CD4-positive, alpha-beta T cell treated with Interleukin-21 for 1 hour (primary cell): ENCODE measurements at regions not wholly inside any gene's neighbourhood (a gene's known extent, or its start where the extent isn't known, plus 50 kb on each side); places are given as distances from the start of the nearest gene placed in this dataset.
"Not testable (repeated sequence)": the region's sequence is repeated elsewhere in the genome, so short reads cannot be mapped to it uniquely, and the experiment has no call there.

ENCODE experiments used
- DNase-seq: peaks from one replicate; pipeline ENCODE4 v3.0.0-alpha.2; 2020

- DNase-seq: no peak
These were observed 252.6 kb upstream of the ANKRD30A start for GRCh38 chr10:36872702-36873393.

DNA sequence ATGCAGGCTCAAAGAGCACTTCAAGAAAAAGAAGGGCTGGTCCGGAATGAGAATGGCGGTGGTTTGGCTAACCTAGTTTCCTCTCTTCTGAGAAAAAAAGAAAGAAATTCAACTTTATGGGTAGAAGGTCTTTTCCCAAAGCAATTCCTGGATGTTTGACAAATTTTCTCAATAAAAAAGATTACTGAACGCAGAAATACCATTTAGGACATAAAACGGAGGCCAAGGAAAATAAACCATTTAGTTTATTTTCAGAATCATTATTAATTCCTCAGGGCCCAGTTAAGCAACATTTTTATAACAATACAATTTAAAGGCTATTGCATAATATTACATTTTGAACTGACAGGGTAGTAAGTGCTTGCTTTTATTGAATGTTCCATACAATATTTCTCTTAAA lies 284.6 kb upstream of the ANKRD30A start:
- DNase-seq: no peak

- no peak for DNase-seq
These were observed 288.0 kb upstream of the ANKRD30A start for GRCh38 chr10:36837416-36837815.

DNA sequence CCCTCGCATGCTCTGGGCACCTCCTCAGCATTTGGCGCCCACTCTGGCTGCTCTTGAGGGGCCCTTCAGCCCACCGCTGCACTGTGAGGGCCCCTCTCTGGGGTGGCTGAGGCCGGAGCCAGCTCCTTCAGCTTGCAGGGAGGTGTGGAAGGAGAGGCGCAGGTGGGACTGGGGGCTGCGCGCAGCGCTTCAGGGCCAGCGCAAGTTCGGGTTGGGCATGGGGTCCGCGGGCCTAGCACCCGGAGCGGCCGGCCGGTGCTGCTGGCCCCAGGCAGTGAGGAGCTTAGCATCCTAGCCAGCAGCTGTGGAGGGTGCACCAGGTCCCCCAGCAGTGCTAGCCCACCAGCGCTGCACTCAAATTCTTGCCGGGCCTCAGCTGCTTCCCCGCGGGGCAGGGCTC lies 305.6 kb upstream of the ANKRD30A start:
- DNase-seq: no peak

- DNase-seq: no peak
These were observed 307.5 kb upstream of the ANKRD30A start for GRCh38 chr10:36817898-36818297.

- no peak for DNase-seq
These were observed 316.6 kb upstream of the ANKRD30A start for GRCh38 chr10:36808625-36809362.

DNA sequence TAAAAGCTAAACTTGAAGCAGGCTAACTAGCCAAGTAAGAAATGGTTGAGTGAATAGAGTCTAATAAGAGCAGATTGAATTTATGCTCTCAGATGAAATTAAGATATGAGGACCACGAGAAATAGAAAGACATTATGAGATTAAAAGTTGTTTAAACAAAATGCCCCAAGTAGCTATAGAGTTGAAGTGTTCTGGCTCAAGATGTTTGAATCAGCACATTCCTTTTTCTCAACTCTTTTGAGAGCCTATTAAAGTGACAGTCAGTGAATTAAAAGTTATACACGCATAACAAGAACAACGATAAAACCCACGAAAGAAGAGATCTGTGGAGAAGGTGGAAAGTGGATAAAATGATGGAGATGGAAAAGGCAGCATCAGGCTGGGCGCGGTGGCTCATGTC lies 322.2 kb upstream of the ANKRD30A start:
- no peak for DNase-seq

DNA sequence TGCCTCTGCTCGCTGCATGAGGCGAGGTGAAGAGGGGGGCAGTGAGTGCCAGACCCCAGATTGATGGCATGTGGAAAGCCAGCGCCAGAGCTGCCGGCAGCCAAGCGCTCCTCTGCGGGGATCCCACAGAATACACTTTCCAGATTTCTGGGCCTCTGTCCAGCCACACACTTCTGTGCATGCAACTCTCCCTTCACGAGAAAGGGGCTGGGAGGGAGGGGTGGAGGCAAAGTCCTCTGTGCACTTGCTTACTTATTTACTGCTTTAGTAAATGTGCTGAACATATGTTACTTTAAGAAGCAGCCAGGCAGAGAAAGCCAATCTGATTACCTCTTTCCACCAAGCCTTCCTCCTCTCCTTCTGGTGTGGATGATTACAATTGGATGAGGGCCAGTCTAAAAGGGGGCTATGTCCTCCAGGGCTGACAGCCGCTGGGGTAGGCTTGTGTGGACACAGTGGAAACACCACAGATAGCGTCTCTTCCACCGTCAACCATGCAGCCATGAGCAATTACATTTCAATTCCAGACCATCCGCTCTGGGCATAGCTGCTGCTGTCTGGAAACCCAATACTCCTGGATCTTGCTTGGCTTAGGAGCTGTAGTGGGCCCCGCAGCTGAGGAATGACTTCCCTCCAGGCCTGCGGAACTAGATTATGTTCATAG lies 322.8 kb upstream of the ANKRD30A start:
- no peak for DNase-seq

DNA sequence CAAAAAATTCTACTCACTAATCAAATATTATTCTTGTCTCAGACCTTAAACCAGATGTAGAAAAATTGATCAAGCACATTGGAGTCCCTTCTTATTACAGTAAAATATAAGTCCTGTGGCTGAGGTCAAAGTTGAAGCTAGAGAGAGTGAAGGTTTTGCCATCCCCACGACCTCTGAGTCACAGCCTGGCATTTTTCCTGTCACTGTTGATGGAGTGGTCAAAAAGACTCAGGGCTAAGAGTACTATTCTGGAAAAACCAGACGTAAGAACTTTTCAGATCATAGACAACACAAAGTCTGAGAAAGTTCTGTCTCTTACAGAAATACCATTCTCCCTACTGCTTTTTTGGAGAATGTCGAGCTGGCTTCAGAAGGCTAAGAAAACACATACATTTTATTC lies 323.7 kb upstream of the ANKRD30A start:
- DNase-seq: no peak

GRCh38 chr10:36794981-36795380 lies 330.4 kb upstream of the ANKRD30A start:
- no peak for DNase-seq

GRCh38 chr10:36789974-36790373 lies 335.4 kb upstream of the ANKRD30A start:
- DNase-seq: no peak

DNA sequence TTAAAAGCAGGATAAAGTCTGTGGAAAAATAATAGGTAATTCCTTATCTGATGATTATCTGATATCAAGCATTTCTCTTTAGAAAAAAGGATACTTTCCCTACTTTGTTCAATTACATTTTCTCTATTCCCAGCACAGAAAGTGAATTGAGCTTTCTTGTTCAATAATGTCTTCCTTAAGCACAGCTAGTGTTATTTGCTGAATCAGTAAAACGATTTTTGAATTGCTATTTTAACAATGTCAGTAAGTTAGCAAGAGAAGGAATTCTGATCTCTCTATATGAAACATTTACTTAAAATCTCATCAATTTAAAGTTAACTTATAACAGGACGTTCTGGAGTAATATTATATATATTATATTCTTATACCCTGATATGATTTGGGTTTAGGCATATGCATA lies 337.2 kb upstream of the ANKRD30A start:
- no peak for DNase-seq

DNA sequence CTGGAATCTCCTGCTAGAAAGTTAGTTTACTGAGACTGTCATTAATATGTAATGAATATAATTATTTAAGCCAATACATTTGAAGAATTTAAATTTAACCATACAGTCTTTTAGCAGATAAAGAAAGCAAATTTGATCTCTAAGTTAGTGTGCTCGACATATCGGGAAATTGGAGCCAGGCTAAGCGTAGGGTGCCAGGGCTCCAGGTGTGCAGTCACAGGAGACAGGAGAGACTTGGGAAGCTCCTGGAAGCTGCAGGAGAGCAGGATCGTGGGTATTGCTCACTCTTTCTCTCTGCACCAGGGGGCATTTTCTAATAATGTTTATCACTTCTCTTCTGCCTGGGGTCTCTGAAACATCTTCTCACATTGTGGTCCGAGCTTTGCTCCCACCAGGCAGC lies 342.0 kb upstream of the ANKRD30A start:
- no peak for DNase-seq

DNA sequence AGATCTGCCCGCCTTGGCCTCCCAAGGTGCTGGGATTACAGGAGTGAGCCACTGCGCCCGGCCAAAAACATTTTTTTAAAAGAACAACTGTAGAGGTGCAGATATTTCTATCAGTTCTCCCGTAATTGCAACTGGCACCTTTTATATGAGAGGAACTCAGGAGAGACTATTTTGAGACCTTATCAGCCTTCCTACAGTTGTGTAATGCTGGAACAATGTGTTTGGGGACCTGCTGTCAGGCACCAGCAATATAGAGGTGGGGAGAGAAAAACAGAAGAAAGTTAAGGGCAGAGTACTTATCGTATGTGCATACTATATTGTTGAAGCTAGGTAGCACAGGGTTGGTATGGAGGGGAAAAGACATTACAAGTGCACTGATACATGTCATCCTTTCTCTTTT lies 343.8 kb upstream of the ANKRD30A start:
- DNase-seq: no peak

- DNase-seq: no peak
These were observed 345.2 kb upstream of the ANKRD30A start for GRCh38 chr10:36780158-36780557.

DNA sequence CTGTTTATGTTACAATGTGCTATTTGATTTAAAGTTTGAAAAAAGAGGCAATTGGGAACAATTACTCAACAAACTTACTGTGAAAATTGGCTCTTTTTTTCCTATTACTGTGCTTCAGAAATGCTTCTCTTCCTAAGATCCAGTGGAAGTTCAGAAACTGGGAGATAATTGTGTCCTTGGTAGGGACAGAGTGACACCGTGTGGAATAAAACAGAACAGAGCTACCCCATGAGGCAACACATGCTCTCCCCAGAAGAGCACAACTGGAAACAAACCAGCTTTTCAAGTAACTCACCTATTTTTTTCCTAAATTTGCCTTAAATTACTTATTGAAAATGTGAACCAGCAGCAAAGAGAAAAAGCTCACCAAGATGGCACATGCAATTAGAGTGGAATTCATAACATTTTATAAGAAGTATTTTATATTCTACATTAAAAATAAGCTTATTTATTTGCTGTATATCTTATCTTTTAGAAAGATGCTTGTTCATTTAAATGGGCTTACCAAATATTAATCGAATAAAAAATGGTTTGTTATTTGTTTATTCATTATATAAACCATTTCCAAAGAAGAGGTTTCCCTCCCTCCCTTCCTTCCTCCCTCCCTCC lies 346.1 kb upstream of the ANKRD30A start:
- DNase-seq: no peak

DNA sequence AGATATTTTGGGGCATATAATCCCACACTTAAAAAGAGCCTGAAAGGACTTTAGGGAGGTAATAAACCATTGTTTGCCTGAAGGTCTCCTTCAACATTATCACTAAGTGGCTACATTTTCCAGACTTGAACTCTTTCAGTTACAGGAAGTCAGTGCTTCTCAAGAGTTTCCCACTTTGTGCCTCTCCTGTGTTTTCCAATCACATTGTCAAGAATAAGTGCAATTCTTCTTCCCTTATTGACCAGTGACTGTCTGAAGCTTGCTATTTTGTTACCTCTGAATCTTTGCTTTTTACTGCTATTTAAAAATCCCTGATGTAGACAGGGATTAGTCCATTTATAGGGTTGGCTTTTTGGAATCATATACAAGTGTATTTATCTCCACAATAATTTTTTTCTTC lies 346.7 kb upstream of the ANKRD30A start:
- DNase-seq: no peak

DNA sequence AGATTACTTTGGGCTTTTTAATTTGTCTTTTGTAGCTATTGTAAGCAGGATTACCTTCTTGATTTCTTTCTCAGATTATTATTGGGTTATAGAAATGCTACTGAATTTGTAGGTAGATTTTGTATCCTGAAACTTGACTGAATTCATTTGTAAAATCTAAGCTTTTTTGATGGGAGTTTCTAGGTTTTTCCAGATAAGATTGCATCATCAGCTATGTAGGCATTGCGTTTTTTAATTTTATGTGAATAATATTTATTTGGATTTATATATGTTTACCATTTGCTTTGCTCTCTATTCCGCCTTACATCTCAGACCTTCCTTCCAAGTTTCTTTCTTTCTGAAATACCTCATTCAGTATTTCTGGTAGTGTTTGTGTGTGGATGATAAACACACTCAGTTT lies 351.7 kb upstream of the ANKRD30A start:
- DNase-seq: no peak

- no peak for DNase-seq
These were observed 353.7 kb upstream of the ANKRD30A start for GRCh38 chr10:36771725-36772124.

- DNase-seq: not testable (repeated sequence)
These were observed 355.7 kb upstream of the ANKRD30A start for GRCh38 chr10:36769741-36770140.

GRCh38 chr10:36766940-36767339 lies 358.5 kb upstream of the ANKRD30A start:
- no peak for DNase-seq

GRCh38 chr10:36766415-36766810 lies 359.0 kb upstream of the ANKRD30A start:
- DNase-seq: no peak

GRCh38 chr10:36765782-36766414 lies 359.5 kb upstream of the ANKRD30A start:
- no peak for DNase-seq
